Panc1 (cell line): ENCODE measurements at regions not wholly inside any gene's neighbourhood (a gene's known extent, or its start where the extent isn't known, plus 50 kb on each side); places are given as distances from the start of the nearest gene placed in this dataset.
"Not testable (repeated sequence)": the region's sequence is repeated elsewhere in the genome, so short reads cannot be mapped to it uniquely, and the experiment has no call there.

ENCODE experiments used
- ATAC-seq: fragments of 200-7000 bp; cut with Tn5 transposase; 2 replicates; pipeline ENCODE4 v1.9.1; 2020; ENCODE audit warnings: mild to moderate bottlenecking, moderate library complexity
- BruUV-seq: library from RNA; stranded (reverse); fragments of 400-500 nt; replicated peaks from 2 replicates; lab custom pipeline; 2021; lab: Mats Ljungman, UMichigan
- CTCF ChIA-PET: fragments of 300-600 bp; sonication (Branson Sonifier 250); formaldehyde crosslinking; loops from one replicate; lab custom pipeline; 2022; ENCODE audit warnings: antibody characterized with exemption; lab: Charles Lee
- POLR2A ChIA-PET: fragments of 300-600 bp; sonication (Branson Sonifier 250); formaldehyde crosslinking; loops from one replicate; lab custom pipeline; 2022; ENCODE audit warnings: antibody characterized with exemption; lab: Charles Lee
- DNase-seq: peaks from one replicate; pipeline ENCODE4 v3.0.0-alpha.2; 2010; ENCODE audit warnings: low read depth, low spot score
- H3K27ac ChIP-seq: 2 replicates; pipeline ENCODE4 v1.5.1; 2011; ENCODE audit warnings: mild to moderate bottlenecking, low read length, inconsistent platforms
- H3K27me3 ChIP-seq: fragments of 200-500 bp; sonication (Bioruptor generic); 2 replicates; pipeline ENCODE4 v1.6.0; 2014; ENCODE audit warnings: low read length, inconsistent platforms; ENCODE audit not compliant: control insufficient read depth, insufficient read depth
- H3K36me3 ChIP-seq: fragments of 200-500 bp; sonication (Bioruptor generic); 2 replicates; pipeline ENCODE4 v1.5.1; 2014; ENCODE audit warnings: inconsistent platforms, mild to moderate bottlenecking, low read length, moderate library complexity; ENCODE audit not compliant: control insufficient read depth, insufficient read depth
- H3K4me1 ChIP-seq: 2 replicates; pipeline ENCODE4 v1.5.1; 2011; ENCODE audit warnings: inconsistent platforms, mild to moderate bottlenecking, low read length, moderate library complexity; ENCODE audit not compliant: control insufficient read depth, insufficient read depth
- H3K4me3 ChIP-seq, 2 experiments: 2 replicates each; pipeline ENCODE4 v1.5.1; 2011 to 2012; ENCODE audit warnings: low read depth in 2 of 2, low read length in 2 of 2, mild to moderate bottlenecking in 2 of 2, inconsistent platforms in 1 of 2, moderate library complexity in 1 of 2
- H3K9me3 ChIP-seq: fragments of 200-500 bp; sonication (Bioruptor generic); 2 replicates; pipeline ENCODE4 v1.5.1; 2014; ENCODE audit warnings: low read depth, mild to moderate bottlenecking, inconsistent platforms, low read length, moderate library complexity; ENCODE audit not compliant: control insufficient read depth, insufficient read depth
- CTCF ChIP-seq: fragments of 450-650 bp; IDR thresholded peaks from 2 replicates; pipeline ENCODE4 v1.5.1; 2017; ENCODE audit warnings: mild to moderate bottlenecking
- REST ChIP-seq, 2 experiments: IDR thresholded peaks; 2 replicates each; pipeline ENCODE4 v1.6.1; 2011 to 2012; ENCODE audit warnings: low read depth in 2 of 2, control low read depth in 1 of 2, low read length in 1 of 2, mild to moderate bottlenecking in 1 of 2, moderate library complexity in 1 of 2; ENCODE audit not compliant: insufficient read depth in 1 of 2
- SIN3A ChIP-seq: IDR thresholded peaks from 2 replicates; pipeline ENCODE4 v1.6.1; 2012; ENCODE audit warnings: low read depth, mild to moderate bottlenecking, low read length, moderate library complexity, borderline replicate concordance; ENCODE audit not compliant: insufficient read depth
- in situ Hi-C: cut with HindIII; loops from 2 replicates; pipeline ENCODE4 v1.10.0; 2016; ENCODE audit warnings: low sequenced_read_pairs, low pct_unique_long_range_greater_than_20kb
- intact Hi-C: fragments of 100-400 bp; cut with micrococcal nuclease; formaldehyde crosslinking; loops from one replicate; pipeline ENCODE4 v1.10.0; 2022; ENCODE audit not compliant: unreplicated experiment

DNA sequence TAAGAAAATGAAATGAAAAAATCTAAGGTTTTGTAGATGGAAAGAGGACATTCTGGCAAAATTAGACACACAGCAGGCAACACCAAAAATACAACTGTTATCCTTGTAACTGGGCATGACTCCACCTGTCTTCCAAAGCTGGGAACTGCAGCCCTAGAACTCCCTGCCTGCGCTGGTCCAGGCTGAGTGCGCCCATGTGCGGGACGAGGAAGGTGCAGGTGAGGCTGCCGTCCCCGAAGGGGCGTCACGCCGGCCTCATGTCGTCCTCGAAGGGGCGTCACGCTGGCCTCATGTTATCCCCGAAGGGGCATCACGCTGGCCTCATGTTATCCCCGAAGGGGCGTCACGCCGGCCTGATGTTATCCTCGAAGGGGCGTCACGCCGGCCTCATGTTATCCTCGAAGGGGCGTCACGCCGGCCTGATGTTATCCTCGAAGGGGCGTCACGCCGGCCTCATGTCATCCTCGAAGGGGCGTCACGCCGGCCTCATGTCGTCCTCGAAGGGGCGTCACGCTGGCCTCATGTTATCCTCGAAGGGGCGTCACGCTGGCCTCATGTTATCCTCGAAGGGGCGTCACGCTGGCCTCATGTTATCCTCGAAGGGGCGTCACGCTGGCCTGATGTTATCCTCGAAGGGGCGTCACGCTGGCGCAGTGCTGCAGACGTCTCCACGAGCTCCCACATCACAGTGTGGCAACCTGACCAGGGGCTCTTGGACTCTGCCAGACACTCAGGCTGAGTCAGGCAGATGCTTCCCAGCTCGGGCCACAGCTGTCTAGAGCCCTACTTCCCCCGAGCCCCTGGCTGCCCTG, 100.3 kb upstream of the SALL3 start:
- BruUV-seq, H3K9me3 ChIP-seq, H3K27ac ChIP-seq, H3K4me1 ChIP-seq, in situ Hi-C loops, H3K4me3 ChIP-seq, H3K36me3 ChIP-seq: not testable (repeated sequence)
- H3K27me3 ChIP-seq = peaks cover 20% of the 10 kb centered on the region
- CTCF ChIA-PET = interaction anchor here (0.7 kb wide), 1 partner anchor 204 kb away, joined by 3 read pairs; no protein-coding TSS in a partner anchor
- peak; percentile 88 for TF ChIP-seq CTCF
- intact Hi-C loops = loop anchor here (5.0 kb wide), 3 partner anchors 108 to 368 kb away; no protein-coding TSS in a partner anchor
- POLR2A ChIA-PET = interaction anchor here (0.6 kb wide), 1 partner anchor 445 kb away, joined by 4 read pairs; no protein-coding TSS in a partner anchor
- DNase-seq (peak; percentile 7), ATAC-seq (peak; percentile 84)

DNA sequence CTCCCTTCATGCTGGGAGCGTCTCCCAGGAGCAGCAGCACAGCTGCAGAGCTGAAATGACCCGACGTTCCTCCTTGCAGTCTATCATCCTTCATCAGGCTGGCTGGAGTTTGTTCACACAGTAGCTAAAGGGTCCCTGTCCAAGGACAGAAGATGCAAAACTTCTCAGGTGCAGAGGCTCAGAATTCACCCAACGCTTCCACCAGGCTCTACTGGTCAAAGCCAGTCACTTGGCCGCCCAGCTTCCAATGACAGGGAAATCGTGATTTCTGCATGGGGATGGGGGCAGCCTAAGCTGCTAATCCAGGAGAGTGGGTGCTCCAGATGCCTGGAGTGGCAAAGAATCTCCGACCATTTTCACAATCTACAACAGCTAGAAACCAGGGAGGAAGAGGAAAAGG, 97.0 kb upstream of the SALL3 start:
- no peak overlapping the region for H3K4me3 ChIP-seq
- no peaks in the 10 kb centered on the region for H3K4me1 ChIP-seq
- no peak overlapping the region for H3K27ac ChIP-seq
- no TSS peak for BruUV-seq
- no peak for DNase-seq
- CTCF ChIA-PET = no interaction called here
- TF ChIP-seq CTCF = no peak
- no peak for TF ChIP-seq SIN3A
- no peak for TF ChIP-seq REST (IDR thresholded peaks at IDR 0.05; ENCODE audit: insufficient read depth in 1 of 2, low read depth in 2 of 2, low read length in 1 of 2)
- in situ Hi-C loops (no loop called here), intact Hi-C loops (no loop called here)
- POLR2A ChIA-PET = no interaction called here
- H3K27me3 ChIP-seq = peaks cover 5% of the 10 kb centered on the region
- ATAC-seq = no peak
- no peaks in the 10 kb centered on the region for H3K36me3 ChIP-seq
- H3K9me3 ChIP-seq = 0 out of 2 replicates have a peak, but pooled peaks cover 2% of the 10 kb centered on the region
